Activated naive CD4-positive, alpha-beta T cell treated with anti-CD3 and anti-CD28 coated beads, Interleukin-2, amount 10 ng/mL, durations not matched to agents 7 days and 5 days (primary cell): ENCODE measurements at regions not wholly inside any gene's neighbourhood (a gene's known extent, or its start where the extent isn't known, plus 50 kb on each side); places are given as distances from the start of the nearest gene placed in this dataset.

Experiments used
- CTCF ChIA-PET: fragments of 350-600 bp; sonication (Branson Sonifier 250); formaldehyde crosslinking; loops from one replicate; lab custom pipeline; 2021; ENCODE audit warnings: antibody characterized with exemption; lab: Charles Lee
- DNase-seq: peaks from one replicate; pipeline ENCODE4 v3.0.0-alpha.2; 2020
- H3K27ac Mint-ChIP-seq: one replicate; pipeline ENCODE4 v1.8.0; 2021; ENCODE audit warnings: mild to moderate bottlenecking, moderate library complexity, mixed read lengths
- H3K27me3 Mint-ChIP-seq: one replicate; pipeline ENCODE4 v1.8.0; 2021; ENCODE audit warnings: mild to moderate bottlenecking, mixed read lengths
- H3K36me3 Mint-ChIP-seq: one replicate; pipeline ENCODE4 v1.8.0; 2021; ENCODE audit warnings: mixed read lengths
- H3K4me1 Mint-ChIP-seq: one replicate; pipeline ENCODE4 v1.8.0; 2021; ENCODE audit warnings: mixed read lengths
- H3K4me3 Mint-ChIP-seq: one replicate; pipeline ENCODE4 v1.8.0; 2021; ENCODE audit warnings: mild to moderate bottlenecking, moderate library complexity, mixed read lengths
- H3K9me3 Mint-ChIP-seq: one replicate; pipeline ENCODE4 v1.8.0; 2021; ENCODE audit warnings: mixed read lengths

DNA sequence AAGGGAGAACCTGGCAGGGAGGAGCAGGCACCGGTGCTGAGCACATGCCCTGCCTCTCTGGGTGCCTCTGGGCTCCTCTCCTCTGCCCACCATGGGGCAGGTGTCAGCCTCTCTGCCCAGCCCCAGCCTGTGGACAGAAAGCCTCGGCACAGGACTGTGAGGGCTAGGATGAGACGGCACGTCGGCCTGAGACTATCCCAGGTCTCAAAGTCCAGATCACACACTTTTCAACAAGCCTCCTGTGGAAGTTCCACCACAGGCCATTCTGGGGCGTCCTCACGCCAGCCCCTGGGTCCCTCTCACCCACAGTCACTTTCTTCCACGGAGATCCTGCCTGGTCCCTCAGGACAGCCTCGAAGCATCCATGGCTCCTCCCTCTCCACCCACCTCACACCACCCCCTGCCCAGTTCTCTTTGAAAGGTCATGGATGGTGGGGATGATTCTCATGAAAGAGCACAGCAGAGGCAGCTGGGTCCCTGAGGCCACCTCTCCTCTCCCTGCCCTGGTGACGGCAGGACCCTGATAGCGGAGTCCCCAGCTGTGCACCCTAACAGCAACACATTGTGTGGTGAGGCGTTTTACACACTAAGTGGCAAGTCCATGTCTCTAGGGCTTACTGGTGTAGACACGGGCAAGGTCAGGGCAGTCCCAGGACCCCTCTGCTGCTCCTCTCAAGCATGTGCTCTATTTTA lies 569.4 kb upstream of the SALL3 start:
- no peak overlapping the region for H3K27ac Mint-ChIP-seq
- no peaks in the 10 kb centered on the region for H3K9me3 Mint-ChIP-seq
- no peaks in the 10 kb centered on the region for H3K27me3 Mint-ChIP-seq
- CTCF ChIA-PET, result no interaction called here
- H3K36me3 Mint-ChIP-seq, result no peaks in the 10 kb centered on the region
- DNase-seq, result no peak
- peaks cover 5% of the 10 kb centered on the region for H3K4me1 Mint-ChIP-seq
- no peak overlapping the region for H3K4me3 Mint-ChIP-seq

GRCh38 chr18:78411539-78411938 lies 568.1 kb upstream of the SALL3 start:
- no peaks in the 10 kb centered on the region for H3K9me3 Mint-ChIP-seq
- no peaks in the 10 kb centered on the region for H3K36me3 Mint-ChIP-seq
- no peak overlapping the region for H3K4me3 Mint-ChIP-seq
- DNase-seq, result no peak
- no peaks in the 10 kb centered on the region for H3K27me3 Mint-ChIP-seq
- peaks cover 5% of the 10 kb centered on the region for H3K4me1 Mint-ChIP-seq
- no peak overlapping the region for H3K27ac Mint-ChIP-seq
- CTCF ChIA-PET, result no interaction called here

GRCh38 chr18:78414302-78414701 lies 565.3 kb upstream of the SALL3 start:
- H3K36me3 Mint-ChIP-seq, result no peaks in the 10 kb centered on the region
- no peak overlapping the region for H3K4me3 Mint-ChIP-seq
- H3K9me3 Mint-ChIP-seq, result no peaks in the 10 kb centered on the region
- CTCF ChIA-PET, result no interaction called here
- DNase-seq, result no peak
- H3K27me3 Mint-ChIP-seq, result no peaks in the 10 kb centered on the region
- no peak overlapping the region for H3K27ac Mint-ChIP-seq
- no peaks in the 10 kb centered on the region for H3K4me1 Mint-ChIP-seq

- Mint-ChIP-seq H3K27ac (no peak overlapping the region), H3K27me3 (no peaks in the 10 kb centered on the region), H3K4me1 (no peaks in the 10 kb centered on the region), H3K9me3 (no peaks in the 10 kb centered on the region), H3K36me3 (no peaks in the 10 kb centered on the region), H3K4me3 (no peak overlapping the region)
- DNase-seq, result no peak
- CTCF ChIA-PET, result no interaction called here
Measured at GRCh38 chr18:78416853-78417252, 562.8 kb upstream of the SALL3 start.

DNA sequence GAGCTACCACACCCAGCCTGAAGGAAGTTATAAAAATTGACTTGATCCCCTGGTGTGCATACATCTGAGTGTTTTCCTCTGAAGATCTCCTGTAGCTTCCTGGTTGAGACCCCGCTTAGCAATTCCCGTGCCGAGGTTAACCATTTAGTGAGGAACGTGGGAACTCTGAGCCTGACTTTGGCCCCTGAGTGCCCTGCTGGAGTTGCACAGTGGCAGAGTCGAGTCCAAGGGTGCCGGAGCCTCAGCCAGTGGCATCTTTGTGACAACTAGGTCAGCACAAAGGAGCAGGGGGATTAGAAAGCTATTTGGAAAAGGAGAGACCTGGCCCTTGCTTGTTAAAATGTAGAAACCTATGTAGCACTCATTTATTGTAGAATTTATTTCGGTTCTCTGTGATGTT lies 561.2 kb upstream of the SALL3 start:
- no peak for DNase-seq
- H3K27me3 Mint-ChIP-seq, result no peaks in the 10 kb centered on the region
- H3K36me3 Mint-ChIP-seq, result no peaks in the 10 kb centered on the region
- H3K4me3 Mint-ChIP-seq, result no peak overlapping the region
- H3K27ac Mint-ChIP-seq, result no peak overlapping the region
- CTCF ChIA-PET, result no interaction called here
- no peaks in the 10 kb centered on the region for H3K9me3 Mint-ChIP-seq
- H3K4me1 Mint-ChIP-seq, result no peaks in the 10 kb centered on the region

DNA sequence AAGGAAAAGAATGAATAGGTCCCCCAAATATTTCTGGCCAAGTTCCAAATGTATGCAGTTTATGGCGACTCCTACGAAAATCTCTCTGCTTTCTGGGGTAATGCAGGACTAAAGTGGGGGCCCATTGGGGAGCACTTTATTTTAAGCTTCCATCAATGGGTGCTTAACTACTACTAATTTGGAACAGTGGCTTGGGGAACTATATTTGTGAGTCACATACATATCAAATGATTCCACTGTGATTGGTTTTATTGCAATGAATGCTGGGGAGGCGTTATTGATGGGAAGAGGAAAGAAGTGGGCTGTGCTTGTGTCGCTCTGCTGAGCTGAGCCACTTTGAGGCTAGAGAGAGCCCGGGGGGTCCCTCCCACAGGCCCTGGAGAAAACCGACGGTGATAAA lies 560.4 kb upstream of the SALL3 start:
- CTCF ChIA-PET, result no interaction called here
- H3K27me3 Mint-ChIP-seq, result no peaks in the 10 kb centered on the region
- no peak overlapping the region for H3K27ac Mint-ChIP-seq

GRCh38 chr18:78420116-78420515 lies 559.5 kb upstream of the SALL3 start:
- CTCF ChIA-PET, result no interaction called here
- Mint-ChIP-seq H3K4me3 (no peak overlapping the region), H3K27me3 (no peaks in the 10 kb centered on the region), H3K4me1 (no peaks in the 10 kb centered on the region), H3K9me3 (no peaks in the 10 kb centered on the region), H3K36me3 (no peaks in the 10 kb centered on the region), H3K27ac (no peak overlapping the region)
- DNase-seq, result no peak

More for the DNA sequence above, 560.4 kb upstream of the SALL3 start:
- DNase-seq, result no peak
- Mint-ChIP-seq H3K4me3 (no peak overlapping the region), H3K9me3 (no peaks in the 10 kb centered on the region), H3K36me3 (no peaks in the 10 kb centered on the region), H3K4me1 (no peaks in the 10 kb centered on the region)

- CTCF ChIA-PET, result no interaction called here
- Mint-ChIP-seq H3K4me1 (no peaks in the 10 kb centered on the region), H3K27me3 (no peaks in the 10 kb centered on the region), H3K4me3 (no peak overlapping the region), H3K9me3 (no peaks in the 10 kb centered on the region), H3K36me3 (no peaks in the 10 kb centered on the region), H3K27ac (no peak overlapping the region)
- DNase-seq, result no peak
Measured at GRCh38 chr18:78421392-78421791, 558.2 kb upstream of the SALL3 start.

DNA sequence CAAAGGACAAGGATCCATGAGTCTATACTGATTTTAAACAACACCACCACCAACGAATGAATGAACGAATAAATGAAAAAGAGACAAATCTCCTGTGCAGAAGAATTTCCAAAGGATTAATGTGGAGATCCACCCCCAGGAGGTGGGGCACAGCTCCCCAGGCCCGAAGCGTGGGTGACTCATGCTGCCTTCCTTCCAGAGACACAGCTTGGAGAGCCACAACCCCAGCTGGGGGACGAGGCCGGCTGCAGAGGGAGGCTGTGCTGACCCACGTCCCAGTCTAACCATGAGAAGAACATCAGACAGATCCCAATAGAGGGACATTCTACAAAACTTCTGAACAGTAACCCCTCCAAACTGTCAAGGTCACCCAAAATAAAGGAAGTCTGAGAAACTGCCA lies 557.3 kb upstream of the SALL3 start:
- peaks cover 3% of the 10 kb centered on the region for H3K9me3 Mint-ChIP-seq
- no peaks in the 10 kb centered on the region for H3K27me3 Mint-ChIP-seq
- CTCF ChIA-PET, result no interaction called here
- DNase-seq, result no peak
- H3K4me3 Mint-ChIP-seq, result no peak overlapping the region
- H3K27ac Mint-ChIP-seq, result no peak overlapping the region
- no peaks in the 10 kb centered on the region for H3K36me3 Mint-ChIP-seq
- H3K4me1 Mint-ChIP-seq, result no peaks in the 10 kb centered on the region

- Mint-ChIP-seq H3K27ac (no peak overlapping the region), H3K4me3 (no peak overlapping the region), H3K9me3 (peaks cover 3% of the 10 kb centered on the region), H3K4me1 (no peaks in the 10 kb centered on the region), H3K36me3 (no peaks in the 10 kb centered on the region), H3K27me3 (no peaks in the 10 kb centered on the region)
- no peak for DNase-seq
- CTCF ChIA-PET, result no interaction called here
Measured at GRCh38 chr18:78423811-78424210, 555.8 kb upstream of the SALL3 start.

DNA sequence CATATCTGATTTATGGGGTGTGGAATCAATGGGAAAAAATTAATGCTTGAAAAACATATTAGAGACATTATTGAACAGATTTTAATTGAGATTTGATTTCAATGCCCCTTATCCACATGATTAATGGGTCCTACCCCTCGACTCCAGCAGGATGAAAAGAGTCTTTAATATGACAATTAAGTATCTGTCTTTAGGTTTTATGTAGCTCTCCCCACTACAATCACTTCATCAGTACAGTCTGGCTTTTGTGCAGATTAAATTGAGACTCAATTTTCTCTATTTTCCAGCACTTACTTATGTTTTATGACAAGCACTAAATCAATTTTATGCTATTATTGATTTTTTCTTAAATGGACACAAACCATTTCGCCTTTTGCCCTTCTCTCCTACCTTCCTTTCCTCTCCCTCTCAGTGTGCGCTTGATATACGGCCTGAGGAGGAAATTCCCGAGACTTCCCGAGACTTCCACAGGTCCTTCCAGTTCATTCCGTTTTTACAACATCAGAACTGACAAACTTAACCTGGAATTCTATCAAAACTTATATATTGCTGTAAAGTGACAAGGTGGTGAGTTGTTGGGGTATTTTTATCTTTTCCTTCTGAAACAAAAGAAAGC lies 555.1 kb upstream of the SALL3 start:
- Mint-ChIP-seq H3K36me3 (no peaks in the 10 kb centered on the region), H3K4me3 (no peak overlapping the region), H3K4me1 (no peaks in the 10 kb centered on the region), H3K27me3 (no peaks in the 10 kb centered on the region), H3K27ac (no peak overlapping the region), H3K9me3 (peaks cover 3% of the 10 kb centered on the region)
- CTCF ChIA-PET, result no interaction called here
- no peak for DNase-seq

DNA sequence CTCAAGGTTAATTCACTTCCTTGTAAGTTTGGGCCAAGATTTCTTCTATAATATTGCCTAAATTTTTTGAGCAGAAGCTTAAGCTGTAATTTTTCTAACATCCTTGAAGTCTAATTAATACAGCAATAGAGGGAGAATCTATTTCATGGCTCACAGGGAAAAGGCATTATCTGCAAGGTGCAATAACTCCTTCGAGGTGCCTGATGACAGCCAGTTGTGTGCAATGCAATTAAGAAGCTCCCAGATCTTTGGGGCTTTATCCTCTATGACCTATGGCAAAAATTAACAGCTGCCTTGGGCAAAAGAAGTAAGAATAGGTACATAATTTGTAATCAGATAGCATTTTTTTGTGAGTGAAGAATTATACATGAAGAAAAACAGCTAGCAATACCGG lies 554.6 kb upstream of the SALL3 start:
- no peaks in the 10 kb centered on the region for H3K4me1 Mint-ChIP-seq
- H3K27ac Mint-ChIP-seq, result no peak overlapping the region
- H3K9me3 Mint-ChIP-seq, result peaks cover 3% of the 10 kb centered on the region
- no peaks in the 10 kb centered on the region for H3K27me3 Mint-ChIP-seq
- DNase-seq, result no peak
- CTCF ChIA-PET, result no interaction called here
- no peaks in the 10 kb centered on the region for H3K36me3 Mint-ChIP-seq
- H3K4me3 Mint-ChIP-seq, result no peak overlapping the region

DNA sequence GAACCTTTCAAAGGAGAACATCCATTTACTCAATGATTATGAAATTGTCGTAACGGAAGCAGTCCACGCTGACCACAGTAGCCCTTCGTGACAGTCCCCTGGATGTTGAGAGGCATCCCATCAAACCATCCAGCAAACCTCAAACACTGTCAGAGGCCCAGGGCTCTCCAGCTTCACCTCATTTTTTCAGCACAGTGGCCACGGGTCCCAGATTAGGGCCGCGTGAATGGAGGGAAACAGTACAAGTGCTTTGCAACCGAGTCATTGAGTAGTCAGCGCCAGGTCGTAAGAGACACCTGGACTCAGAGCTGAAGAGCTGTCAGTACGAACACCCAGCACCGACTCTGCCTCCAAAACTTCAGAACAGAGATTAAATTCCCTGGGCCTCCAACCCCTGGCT lies 552.5 kb upstream of the SALL3 start:
- CTCF ChIA-PET, result no interaction called here
- Mint-ChIP-seq H3K27me3 (no peaks in the 10 kb centered on the region), H3K27ac (no peak overlapping the region), H3K36me3 (no peaks in the 10 kb centered on the region), H3K9me3 (peaks cover 11% of the 10 kb centered on the region), H3K4me1 (no peaks in the 10 kb centered on the region), H3K4me3 (no peak overlapping the region)
- DNase-seq, result no peak

GRCh38 chr18:78429127-78430108 lies 550.2 kb upstream of the SALL3 start:
- CTCF ChIA-PET, result no interaction called here
- Mint-ChIP-seq H3K27me3 (no peaks in the 10 kb centered on the region), H3K27ac (no peak overlapping the region), H3K36me3 (no peaks in the 10 kb centered on the region), H3K4me1 (no peaks in the 10 kb centered on the region), H3K9me3 (peaks cover 16% of the 10 kb centered on the region), H3K4me3 (no peak overlapping the region)
- DNase-seq, result no peak
